HG02970 (cell line): ENCODE measurements at regions not wholly inside any gene's neighbourhood (a gene's known extent, or its start where the extent isn't known, plus 50 kb on each side); places are given as distances from the start of the nearest gene placed in this dataset.

Experiments used
- ATAC-seq: cut with Tn5 transposase; IDR thresholded peaks from one replicate; pipeline ENCODE4 v1.9.1; 2021; ENCODE audit warnings: mild to moderate bottlenecking, moderate library complexity, moderate number of reproducible peaks; ENCODE audit not compliant: unreplicated experiment, low FRiP score

DNA sequence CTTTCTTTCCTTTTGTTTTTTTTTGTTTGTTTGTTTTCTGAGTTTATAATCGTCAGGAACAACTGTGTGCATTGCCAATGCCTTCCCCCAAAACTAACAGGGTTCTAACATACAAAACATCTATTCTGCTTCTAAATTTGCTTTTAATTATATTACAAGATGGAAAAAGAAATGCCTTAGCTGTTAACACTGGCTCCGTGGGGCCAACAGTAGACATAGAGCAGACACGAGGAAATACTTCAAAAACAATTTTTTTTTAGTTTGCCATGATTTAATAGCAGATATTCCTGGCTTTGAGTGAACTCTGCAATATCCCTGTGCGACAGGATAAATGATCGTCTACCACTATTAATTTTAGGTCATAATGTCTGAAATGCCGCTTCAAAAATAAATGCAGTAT lies 153.3 kb upstream of the HNRNPA3 start:
- ATAC-seq = no peak

DNA sequence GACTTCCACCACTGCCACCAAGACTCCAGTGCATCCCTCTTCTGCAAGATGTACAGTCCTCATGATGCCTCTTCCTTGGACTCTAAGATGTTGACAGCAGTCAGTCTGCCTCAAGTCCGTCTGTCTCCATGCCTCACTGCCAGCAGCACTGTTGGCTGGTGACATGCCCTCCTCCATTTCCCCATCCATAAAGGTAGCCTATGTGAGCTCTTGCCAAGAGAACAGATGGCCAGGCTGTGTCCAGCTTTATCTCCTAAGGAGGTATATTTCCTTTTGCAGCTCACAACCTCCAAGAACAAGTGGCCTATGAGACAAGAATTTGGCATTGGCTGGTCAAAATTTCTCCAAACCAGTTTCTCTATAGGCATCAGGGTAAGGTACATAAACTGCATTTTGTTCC lies 149.3 kb upstream of the HNRNPA3 start:
- ATAC-seq = no peak

DNA sequence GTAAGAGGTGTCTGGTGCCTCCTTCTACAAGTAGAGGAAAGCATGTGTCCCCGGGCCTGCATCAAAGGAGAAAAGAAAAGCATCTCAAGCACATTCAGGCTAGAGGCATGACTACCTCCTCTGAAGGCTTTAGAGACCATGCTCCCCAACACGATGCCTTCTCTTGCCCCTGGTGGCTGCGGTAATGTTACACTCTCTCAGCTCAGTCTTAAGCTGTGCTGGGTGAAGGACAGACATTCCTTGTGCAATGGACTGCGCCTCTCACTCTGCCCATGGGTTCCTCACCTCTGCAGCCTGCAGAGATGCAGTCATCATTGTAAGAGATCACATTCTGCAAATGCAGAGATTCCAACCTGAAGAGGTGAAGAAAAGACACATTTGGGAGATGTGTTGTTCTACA lies 148.2 kb upstream of the HNRNPA3 start:
- ATAC-seq = no peak

DNA sequence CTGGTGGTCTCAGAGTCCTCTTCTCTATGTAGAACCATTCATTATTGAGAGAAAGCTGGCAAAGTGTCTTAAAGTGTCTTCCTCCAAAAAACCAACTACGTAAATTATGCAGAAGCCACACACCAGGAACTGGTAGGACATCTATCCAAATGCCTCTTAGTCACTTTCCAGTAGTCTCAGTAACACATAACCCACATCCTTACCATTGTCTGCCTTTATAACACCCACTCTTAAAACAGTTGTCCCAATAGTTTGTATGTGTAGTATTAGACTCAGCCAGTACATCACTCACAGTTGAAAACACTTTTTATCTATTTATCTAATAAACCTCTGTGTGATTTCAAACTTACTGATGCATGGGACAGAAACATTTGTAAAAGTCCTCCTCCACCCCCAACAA lies 143.6 kb upstream of the HNRNPA3 start:
- no peak for ATAC-seq

DNA sequence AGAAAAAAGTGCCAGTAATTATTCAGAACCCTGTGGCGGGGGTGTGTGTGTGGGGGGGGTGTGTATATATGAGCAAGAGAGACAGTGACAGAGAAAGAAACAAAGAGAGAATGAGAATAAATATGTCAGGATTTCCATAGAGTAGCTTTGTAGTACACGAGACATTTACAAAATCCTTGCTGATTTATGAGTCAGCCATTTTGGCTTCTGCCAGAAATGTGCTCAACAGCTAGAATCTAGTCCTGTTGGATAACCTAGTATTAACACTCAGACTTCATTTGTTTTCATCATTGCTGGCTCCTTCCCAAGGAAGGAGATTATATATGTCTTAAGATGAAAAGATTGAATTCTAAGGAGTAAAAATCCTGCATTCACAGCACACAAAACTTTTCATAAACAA lies 140.5 kb upstream of the HNRNPA3 start:
- ATAC-seq = no peak

DNA sequence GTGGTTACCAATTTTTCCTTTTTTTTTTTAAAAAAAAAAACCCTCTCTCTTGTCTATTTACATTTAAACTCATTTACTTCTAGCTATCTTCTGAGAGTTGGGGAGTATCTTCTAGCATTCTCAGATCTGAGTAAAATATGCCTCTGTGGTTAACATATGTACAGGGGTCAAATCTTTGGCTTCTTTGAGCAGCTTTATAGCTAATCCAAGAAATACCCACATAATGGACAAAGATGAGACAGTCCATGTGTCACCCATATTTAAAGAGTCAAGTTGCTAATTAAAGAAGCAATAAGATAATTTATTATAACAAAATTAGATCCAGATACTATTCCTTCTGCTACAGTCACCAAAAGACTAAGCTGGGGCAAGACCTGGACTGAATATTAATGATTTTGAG lies 139.0 kb upstream of the HNRNPA3 start:
- ATAC-seq = no peak

DNA sequence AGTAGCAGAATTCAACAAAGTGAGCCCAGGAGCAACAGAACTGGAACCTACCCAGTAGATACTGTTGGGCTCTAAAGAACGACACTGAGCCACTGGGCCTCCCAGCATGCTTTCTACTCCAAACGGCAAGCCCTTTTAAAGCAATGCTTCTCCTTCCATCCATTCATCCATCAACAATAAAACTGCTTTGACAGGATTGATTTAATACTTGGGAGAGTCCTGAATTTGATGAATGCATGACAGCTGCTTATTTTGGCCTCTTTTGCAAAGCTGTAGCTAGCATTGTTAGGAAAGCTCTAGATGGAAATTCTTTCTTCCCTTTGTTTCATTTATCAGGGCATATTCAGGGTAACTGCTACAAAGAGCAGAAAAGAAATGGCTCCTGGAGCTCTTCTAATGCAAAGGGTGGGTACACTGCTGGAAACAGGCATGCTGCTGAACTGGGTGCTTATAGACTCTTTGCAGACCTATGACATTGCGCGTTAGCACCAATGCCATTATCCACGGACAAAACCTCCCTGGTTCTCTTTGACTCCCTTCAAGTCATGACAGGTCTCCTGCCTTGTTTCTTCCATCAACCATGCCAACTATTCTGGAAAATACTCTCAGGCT lies 138.4 kb upstream of the HNRNPA3 start:
- ATAC-seq = no peak

DNA sequence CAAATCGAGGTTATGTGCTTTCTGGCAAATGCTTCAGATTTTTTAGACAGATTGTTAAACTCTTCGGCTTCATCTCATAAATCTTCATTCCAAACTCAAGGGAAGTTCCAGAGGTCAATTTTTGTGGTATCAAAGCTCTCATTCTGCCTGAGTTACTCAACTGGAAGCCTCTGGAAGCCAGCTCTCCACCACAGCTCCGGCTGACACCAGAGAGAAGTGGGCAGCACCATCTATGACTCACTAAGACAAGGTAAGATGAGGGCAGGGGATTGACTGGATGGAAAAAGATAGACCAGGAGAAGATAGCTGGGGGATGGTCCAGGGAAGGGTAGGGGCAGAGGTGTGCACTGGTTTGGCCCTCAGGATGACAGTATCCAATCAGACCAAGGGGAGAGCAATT lies 137.3 kb upstream of the HNRNPA3 start:
- no peak for ATAC-seq

DNA sequence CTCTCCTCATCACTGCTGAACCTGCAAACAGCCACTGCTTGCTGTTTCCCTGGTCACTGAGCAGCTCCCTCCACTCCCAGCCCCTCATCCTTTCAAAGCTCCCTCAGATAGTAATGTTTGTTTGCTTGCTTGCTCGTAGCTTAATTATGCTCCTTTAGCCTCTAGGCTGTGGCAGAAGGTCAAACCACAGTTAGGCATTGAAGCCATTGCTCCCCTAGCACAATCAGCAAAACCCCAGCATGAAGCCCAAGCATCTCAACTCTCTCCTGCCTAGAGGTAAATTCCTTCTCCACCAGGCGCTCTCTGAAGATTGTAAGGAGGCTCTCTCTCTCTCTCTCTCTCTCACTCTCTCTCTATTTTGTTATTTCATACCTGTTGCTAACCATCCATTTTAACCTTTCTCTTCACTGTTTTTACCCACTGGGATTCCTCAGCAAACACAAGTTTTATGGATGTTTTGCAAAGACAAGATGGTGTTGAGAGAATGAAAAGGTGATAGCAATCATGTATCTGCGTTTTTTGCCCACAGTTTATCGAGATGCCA lies 135.9 kb upstream of the HNRNPA3 start:
- no peak for ATAC-seq

DNA sequence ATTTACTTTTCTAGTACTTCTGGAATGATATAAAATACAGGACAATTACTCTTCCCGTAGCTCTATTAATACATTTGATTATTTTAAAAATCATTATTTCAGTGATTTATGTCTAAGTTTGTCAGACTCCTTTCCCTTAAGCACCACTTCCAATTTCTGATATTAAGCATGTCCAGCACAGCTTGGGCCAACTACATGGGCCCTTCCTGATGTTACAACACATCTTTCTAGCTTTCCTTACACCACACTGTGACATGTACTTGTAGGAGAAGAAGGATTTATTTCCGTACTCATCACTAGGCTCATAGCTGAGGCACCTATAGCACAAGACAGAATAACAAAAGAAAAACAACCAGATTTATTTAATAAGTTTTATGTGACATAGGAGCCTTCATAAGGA lies 134.8 kb upstream of the HNRNPA3 start:
- no peak for ATAC-seq

DNA sequence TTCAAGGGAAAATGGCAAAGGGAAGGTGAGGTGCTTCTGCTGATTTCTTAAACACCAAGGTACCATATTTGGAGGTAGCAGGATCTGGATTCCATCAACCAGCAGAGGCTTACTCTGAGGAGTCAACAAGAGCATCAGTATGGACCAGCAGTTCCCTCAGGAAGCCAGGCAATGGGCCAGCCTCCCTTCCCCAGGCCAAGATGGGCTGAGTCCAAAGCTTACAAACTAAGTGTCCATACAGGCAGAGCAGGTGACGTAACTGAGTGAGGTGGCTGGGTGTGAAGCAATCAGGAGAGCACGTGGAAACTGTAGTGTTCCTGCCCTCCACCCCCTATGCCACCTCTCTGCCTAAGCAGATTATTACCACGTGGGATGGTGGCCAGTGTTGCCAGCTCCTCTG lies 134.2 kb upstream of the HNRNPA3 start:
- ATAC-seq = no peak

DNA sequence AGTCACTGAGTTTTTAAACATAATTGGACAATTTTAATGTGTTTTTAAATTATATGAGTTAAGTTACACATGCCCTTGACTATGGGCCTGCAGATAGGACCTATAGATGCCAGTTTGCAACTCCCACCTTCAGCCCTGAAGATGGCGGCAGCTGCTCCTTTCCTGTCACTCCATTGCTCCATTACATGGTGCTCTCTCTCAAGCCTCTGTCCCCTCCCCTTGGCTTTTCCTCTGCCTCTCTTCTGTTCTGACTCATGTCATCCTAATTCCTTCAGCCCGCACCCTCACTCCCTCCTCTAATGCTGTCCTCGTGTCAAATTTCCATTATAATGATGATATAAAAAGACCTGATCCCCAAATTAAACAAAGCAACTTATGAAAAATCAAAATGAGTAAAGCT lies 133.7 kb upstream of the HNRNPA3 start:
- ATAC-seq = no peak

DNA sequence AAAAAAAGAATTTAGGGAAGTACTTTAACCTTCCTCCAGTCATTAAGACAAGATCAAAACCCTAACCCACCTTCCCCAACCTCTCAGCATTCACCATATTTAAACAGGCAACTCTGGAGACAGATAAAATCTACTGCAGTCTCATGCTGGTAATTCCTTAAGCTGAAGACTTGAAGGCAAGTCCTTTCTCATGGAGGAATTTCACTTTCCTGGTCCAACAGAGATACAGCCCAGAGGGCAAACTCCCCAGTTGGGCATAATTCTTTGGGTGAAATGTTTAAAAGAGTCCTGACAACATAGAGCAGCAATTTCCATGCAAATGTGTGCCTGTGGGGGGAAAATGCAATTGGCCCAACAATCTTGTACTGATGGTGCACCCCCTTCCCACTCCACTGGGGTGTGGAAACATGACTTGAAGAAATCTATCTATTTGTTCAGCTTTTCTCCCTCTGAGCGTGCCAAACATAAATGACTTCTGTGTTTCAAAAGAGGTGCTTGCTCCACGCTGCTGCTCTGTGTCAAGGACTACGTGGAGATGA lies 131.8 kb upstream of the HNRNPA3 start:
- no peak for ATAC-seq

DNA sequence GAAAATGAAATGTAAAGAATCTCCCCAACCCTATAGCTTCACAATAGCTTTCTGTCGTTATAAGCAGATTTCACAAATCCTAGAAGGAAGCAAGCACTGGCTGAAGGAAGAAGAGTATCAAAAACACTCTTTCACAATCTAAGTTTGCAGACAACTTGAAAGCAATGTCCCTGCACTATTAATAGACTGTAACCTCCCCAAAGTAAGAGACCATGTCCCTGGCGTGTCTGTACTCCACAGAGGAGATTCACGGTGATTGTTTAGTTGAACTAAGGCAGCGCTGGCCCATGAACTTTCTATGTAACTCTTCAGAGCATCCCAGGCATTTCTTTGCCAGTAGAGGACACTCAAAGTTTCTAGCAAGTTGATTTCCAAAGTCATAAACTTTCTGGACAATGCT lies 128.0 kb upstream of the HNRNPA3 start:
- ATAC-seq = no peak

DNA sequence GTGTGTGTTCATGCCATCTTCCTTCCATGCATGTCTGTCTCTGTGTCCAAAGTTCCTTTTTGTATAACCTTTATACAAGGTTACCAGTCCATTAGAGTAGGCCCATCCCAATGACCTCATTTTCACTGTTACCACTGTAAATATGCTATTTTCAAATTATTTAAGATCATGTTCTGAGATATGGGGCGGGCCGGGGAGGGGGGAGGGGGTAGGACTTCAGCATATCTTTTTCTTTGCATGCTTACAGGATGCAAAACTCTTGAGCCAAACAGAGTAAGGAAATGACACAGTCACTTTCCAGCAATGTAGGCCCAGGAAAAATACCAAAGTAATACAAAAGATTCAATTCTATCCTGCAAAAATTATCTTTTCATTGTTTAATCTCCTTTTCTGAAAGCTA lies 124.1 kb upstream of the HNRNPA3 start:
- no peak for ATAC-seq

DNA sequence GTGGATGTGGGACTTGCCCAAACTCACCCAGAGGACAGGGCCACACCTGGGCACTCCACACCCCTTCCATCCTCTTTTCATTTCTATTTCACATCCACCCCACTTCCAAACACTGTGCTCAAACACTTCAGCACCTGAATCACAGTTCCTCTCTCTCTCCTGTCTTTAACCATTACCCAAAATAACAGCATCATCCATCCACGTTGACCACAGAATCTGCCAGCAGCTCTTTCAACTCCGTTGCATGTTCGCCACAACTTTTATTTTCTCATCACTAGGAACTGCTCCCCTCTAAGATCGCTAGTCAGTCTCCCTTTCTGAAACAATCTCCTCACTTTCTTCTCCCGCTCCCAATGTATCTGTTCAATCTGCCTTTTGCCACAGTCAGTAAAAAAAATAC lies 121.6 kb upstream of the HNRNPA3 start:
- ATAC-seq = no peak

DNA sequence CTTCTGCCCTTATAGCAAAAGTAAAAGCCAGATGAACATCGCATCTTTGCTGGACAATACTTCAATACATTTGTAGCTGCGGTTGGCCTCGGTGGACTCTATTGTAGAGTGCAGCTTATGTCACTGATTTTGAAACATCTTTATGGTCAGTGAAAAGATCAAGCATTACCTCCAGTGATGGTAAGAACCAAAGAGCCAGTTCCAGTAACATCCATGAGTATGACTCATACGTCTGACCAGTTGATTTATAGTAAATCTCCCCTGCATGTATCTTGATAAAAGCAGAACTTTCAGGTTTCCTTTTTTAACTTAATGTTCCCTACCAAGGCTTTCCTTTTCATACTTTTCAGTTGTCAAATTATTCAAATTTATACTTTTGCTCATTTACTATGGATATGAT lies 119.2 kb upstream of the HNRNPA3 start:
- no peak for ATAC-seq

DNA sequence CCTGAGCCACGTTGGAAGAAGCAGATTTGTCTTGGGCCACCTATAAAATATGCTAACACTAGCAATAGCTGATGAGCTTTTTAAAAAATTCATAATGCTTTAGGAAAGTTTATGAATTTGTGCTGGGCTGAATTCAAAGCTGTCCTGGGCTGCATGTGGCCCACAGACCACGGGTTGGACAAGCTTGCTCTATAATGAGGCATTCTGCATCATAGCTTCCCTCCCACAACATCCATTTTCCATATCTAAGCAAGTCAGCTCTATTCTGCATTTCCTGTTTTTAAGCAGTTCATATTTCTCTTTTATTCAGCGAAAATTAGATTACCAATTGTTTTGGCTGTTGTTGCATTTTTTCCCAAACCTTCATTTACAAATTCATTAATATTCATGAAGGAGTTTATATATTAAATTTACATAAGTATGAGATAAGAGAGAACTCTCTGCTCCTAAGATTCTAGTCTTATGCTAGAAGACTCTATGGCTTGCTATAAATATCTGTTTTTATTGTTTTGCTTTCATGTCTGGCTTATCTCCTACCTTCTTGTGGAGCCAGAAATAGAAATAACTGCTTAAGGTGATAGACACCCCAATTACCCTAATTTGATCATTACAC lies 114.5 kb upstream of the HNRNPA3 start:
- ATAC-seq = no peak

DNA sequence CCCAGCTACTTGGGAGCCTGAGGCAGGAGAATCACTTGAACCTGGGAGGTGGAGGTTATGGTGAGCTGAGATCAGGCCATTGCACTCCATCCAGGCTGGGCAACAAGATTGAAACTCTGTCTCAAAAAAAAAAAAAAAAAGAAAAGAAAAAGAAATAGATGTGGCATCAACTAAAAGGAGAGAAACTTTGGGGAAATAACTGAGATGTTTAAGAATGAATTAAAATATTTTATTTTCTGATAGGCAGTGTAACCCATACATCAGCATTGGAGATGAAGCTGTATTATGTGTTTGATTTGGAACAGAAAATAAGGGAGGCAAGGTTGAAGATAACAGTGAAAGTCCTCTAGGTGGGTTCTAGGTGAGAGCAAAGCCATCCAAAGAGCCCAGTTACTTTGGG lies 110.7 kb upstream of the HNRNPA3 start:
- ATAC-seq = no peak

DNA sequence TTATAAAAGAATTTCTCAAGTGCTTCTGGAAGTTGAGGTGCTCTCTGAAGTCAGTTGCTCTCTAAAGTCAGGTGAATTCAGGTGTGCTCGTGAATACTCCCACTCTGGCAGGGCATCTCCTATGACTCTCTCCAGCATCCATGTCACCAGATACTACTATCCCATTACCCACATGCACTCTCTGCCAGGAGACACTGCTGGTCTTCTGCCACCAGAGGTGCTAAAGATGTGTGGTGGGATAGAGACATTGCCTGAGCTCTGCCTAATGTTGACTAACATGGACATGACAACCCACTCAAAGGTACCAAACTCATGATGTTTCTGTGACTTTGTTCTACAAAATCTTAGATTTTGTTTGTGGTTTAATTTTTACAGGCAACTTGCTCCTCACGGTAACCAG lies 106.4 kb upstream of the HNRNPA3 start:
- ATAC-seq = no peak

DNA sequence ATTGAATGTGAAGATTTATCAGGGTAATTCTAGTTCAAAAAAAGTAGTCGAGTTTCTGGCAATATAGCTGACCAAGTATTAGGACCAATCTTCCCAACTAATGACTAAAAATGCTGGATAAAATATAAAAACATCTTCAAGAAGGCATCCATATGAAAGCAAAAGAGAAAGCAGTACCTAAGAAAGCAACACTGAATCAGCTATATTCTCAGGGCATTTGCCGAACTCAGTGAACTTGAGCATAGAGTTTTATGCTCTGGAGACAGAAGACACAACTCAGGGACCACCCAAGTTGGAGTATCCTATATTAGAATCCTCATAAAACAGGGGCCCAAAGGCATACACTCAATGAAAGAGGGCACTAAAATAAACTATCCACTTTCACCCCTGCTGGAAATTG lies 103.7 kb upstream of the HNRNPA3 start:
- ATAC-seq = no peak

DNA sequence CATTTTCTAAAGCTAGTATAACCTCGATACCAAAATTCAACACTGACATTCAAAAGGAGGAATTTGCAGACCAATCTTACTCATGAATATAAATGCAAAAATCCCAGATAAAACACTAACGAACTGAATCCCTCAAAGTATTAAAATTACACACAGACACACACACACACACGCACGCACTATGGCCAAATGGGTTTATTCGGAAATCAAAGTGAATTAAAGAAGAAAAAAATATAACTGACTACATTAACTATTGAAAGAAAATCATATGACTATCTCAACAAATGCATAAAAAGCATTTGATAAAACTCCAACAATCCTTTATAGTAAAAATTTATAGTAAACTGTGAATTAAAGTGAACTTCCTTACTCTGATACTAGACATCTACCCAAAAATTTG lies 97.9 kb upstream of the HNRNPA3 start:
- no peak for ATAC-seq
